ENCODE measurements at regions not wholly inside any gene's neighbourhood (a gene's known extent, or its start where the extent isn't known, plus 50 kb on each side); places are given as distances from the start of the nearest gene placed in this dataset.

DNA sequence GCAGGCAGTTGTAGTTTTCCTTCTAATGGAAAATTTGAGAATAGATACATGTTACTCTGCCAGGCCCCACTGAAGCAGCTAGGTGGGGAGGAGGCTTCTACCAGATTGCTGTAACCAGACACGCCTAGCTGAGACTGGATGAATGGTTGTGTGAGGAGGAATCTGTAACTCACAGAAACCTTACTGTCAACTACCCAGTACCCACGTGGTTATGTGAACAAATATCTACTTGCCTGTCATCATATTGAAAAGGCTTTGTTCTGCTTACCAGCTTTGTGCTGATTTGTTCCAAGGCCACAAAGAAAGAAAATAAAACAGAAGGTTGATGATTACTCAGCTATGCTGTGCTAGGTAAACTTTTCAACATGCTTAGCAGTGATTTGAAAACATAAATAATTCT, 167.2 kb downstream of the CAPZA3 start:
- no peak for DNase-seq

DNA sequence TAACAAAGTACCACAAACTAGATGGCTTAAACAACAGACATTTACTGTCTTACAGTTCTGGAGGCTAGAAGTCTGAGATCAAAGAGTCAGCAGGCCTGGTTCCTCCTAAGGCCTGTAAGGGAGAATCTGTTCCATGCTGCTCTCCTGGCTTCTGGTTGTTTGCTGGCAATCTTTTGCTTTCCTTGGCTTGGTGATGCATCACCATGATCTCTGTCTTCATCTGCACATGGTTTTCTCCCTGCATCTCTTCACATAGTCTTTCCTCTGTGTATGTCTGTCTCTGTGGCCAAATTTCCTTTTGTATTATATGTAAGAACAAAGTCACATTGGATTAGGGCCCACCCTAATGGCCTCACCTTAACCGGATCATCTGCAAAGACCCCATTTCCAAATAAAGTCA, 168.5 kb downstream of the CAPZA3 start:
- no peak for DNase-seq

DNA sequence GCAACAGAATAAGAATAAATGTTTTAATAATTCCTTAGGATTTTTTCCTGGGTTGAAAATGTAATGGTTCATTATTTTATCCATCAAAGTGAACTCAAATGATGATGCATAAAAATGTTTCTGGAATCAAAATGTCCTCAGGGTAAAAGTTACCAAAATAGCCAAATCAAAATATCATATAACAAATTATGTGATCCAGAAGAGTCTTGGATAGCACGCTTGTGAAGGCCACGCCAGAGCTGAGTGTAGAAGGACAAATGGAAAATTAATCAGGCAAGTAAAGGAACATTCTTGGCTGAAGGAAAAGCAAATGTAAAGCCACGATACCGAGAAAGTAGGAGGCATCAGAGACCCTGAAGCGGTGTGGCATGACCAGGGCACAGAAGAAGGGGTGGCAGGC, 169.2 kb downstream of the CAPZA3 start:
- DNase-seq: no peak

- DNase-seq: no peak
Observed at GRCh38 chr12:18907728-18908127, 169.8 kb downstream of the CAPZA3 start.

DNA sequence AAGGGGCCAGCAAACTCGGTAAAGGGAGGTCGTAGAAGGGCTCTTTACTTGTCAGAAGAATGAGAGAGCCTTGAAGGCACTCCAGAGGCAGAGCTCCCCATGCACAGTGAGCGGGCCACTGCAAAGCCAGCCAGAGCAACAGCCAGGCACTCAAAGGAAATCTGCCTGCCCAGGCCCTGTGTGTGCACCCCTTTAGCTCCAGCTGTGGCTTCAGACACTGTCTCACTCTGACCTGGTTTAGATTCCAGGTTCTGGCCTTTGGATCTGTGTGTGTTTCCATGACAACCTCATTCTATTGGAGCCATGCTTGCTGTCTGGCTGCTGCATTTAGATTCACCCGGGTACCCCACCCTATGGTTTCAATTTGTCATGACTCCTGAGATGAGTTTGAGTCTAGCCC, 170.3 kb downstream of the CAPZA3 start:
- DNase-seq: no peak

- DNase-seq: no peak
Observed at GRCh38 chr12:18919871-18920511, 182.1 kb downstream of the CAPZA3 start.

GRCh38 chr12:18922851-18923250, 184.9 kb downstream of the CAPZA3 start:
- DNase-seq: no peak

DNA sequence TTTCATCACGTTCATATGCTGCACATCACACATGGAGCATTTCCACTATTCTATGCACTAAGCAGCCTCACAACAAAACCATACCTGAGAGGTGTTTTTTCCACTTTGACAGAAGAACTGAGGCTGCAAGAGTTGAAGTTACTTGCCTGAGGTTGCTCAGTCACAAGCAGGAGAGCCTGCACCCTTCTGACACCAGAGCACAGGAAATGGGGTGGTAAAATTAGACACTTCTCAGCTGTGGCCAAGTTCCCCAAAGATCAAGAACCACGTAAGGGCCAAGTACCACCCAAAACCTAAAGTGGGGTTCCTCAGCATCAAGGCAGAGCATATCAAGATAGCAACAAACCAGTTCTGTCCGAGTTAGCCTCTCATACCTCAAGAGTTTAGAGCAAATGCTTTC, 185.8 kb downstream of the CAPZA3 start:
- no peak for DNase-seq

DNA sequence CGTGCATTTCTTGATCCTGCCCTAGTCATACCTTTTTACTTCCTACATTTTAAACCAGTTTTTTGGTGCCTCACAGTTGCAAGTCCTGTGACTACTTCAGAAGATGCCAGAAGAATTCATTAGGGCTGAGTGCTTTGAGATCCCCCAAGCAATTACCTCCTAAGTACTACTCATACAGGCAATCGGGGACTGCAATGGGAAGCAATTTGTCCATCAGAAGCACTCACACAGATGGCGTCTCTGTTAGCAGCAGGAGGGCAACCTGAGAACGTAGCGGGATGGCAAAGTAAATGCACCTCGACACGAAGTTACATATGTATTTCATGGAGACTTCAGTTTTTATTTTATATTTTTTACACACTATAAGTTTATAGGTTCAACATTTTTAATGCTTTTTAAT, 188.3 kb downstream of the CAPZA3 start:
- DNase-seq: no peak

DNA sequence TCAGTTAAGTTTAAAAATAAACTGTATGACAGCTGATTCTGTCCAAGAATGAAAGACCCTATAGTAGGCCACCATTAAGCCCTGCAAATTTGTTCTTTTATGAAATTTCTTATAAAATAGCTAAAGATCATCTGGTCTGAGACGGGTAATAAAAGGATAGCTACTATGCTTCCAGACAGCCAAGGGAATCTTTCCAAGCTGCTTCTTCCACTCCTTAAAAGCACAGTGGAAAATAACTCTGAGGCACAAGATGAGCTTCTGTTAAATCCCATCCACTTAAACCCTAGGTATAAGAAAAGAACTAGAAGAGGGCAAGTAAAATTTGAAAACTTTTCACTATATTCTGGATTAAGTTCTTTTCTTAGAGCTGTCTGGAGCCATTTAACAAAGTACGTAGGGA, 194.3 kb downstream of the CAPZA3 start:
- no peak for DNase-seq

DNA sequence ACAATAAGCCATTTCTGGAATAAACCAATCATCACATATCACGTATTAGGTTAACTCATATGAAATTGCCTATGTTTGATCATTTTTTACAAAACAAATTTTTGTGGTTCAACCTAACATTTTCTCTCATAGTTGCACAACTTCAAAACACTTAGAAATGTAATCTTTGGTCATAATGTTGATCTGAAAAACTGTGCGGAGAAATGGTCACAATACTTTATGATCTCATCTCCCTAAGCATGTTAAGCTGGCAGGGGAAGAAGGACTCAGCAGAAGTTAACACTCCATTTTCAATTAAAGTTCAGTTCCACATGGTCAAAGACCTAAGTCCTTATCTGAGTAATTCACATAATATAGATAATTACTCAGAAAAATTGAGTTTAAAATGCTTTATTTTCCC, 194.8 kb downstream of the CAPZA3 start:
- DNase-seq: no peak

GRCh38 chr12:18935371-18935965, 194.1 kb upstream of the PLEKHA5 start:
- DNase-seq: no peak

DNA sequence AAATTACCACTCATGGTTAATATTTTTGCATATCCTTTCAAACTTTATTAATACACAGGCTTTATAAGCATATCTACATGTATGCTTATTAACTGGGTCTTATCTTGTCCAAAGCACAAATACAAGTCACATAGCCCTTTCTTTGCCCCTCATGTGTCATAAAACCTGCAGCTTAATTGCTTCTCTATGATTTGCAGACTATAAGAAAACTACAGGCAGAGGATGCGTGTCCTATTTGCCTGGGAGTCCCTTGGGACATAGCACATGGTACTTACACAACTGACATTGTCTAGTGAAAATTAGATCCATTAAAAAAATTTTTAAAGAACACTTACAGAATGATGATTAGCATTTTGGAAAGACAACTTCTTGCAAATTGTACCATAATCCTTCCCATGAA, 190.5 kb upstream of the PLEKHA5 start:
- no peak for DNase-seq

- no peak for DNase-seq
Observed at GRCh38 chr12:18942669-18943068, 186.9 kb upstream of the PLEKHA5 start.

DNA sequence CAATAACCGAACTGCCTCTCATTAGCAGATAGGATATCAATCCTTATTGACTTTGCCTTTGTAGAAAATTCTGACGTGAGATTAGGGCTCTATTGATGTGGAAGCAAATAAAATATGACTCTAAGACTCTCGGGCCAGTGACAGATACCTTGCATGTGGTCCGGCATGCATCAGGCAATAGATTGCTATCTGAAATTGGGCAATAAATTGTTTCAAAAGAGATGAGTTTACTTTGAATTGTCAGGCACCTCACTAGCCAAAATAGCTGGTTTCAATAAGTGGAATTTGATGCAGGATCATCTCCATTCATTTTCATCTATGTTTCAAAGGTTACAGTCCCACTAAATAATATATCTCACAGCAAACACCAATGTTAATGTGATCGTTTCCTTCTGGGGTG, 186.3 kb upstream of the PLEKHA5 start:
- no peak for DNase-seq

DNA sequence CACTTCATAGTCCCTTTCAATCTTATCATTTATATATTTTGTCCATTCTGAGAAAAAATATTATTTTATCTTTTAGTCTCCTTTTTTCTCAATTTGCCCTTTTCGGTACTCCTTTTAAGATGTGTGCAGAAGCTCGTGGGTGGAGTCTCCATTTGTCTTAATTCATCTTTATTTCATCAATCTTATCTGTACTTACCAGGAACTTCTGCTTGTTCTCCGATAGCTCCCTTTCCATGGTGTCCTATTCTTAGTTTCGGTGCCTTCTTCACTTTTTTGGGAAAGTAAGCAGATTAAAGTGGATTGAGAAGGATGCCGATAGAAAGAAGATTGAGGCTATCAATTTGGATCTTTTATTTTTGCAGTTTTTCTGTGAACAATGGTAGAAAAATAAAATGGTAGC, 183.4 kb upstream of the PLEKHA5 start:
- DNase-seq: no peak

- DNase-seq: no peak
Observed at GRCh38 chr12:18951218-18951617, 178.3 kb upstream of the PLEKHA5 start.

DNA sequence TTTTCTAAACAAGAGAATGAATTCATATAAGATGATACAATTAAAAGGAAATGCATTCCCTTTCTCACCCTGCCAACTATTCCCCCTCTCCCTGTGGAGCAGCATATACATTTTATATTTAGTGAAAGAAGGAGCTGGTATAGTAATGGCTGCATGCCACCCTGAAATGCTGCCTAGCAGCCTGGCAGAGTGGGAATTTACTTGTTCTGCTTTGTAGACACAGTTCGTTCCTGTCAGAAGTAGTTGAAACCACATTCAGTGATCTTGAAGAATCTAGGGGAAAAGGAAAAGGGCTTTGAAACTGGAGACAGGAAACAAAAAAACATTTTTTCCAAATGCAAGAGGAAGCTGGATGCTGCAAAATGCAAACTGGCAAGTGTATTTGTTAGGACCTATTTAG, 176.0 kb upstream of the PLEKHA5 start:
- no peak for DNase-seq

- DNase-seq: no peak
Observed at GRCh38 chr12:18955594-18955993, 173.9 kb upstream of the PLEKHA5 start.

DNA sequence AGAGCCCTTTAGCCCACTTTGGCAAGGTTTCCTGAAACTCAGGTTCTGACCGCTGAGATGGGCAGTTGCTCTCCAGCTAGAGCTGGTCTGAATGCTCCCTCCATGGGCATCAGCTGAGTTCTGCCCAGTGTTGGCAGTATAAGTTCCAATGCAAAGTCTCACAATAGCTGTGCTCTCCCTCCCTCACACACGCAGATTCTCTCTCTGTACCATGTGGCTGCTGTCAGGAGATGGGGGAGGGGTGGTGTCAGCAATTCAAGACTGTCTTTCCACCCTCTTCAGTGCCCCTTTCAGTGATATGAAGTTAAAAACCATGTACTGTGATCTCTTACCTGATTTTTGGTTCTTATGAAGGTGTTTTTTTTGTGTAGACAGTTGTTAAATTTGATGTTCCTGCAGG, 164.3 kb upstream of the PLEKHA5 start:
- no peak for DNase-seq

DNA sequence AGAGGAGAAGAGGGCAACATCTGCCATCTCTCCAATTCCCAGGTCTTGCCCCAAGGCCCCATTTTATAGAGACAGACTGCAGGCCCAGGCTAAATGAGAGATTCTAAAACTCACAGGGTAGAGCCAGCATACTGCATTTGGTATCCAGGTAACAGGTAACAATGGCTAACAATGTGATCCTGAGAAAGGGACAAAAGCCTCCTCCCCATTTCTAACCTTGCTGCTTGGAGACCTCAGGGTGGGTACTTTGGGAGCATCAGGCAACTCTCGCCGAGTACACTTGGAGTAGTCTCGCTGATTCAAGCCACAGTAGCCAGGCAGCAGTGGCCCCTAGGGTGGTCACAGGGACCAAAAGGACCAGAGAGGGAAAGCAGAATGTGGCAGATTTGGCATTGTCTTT, 162.6 kb upstream of the PLEKHA5 start:
- no peak for DNase-seq

DNA sequence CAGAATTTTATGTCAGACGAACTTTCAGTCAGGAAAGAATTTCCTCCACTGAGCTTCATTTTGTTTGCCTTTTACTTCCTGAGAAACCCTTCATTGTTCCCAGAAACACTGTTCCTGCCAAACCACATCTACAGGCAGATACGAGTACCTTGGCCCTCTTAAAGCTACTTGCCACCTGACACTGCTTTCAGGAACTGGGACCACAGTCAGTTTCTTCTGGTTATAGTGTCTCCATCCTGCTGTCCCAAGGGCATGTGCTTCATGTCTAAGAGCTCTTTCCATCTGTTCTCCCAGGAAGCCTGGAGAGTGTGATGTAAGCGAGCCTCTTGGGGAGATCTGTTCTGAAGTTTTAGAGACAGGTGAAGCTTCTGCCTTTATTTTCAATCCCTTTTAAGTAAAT, 161.7 kb upstream of the PLEKHA5 start:
- DNase-seq: no peak

GRCh38 chr12:18969512-18969911, 160.0 kb upstream of the PLEKHA5 start:
- no peak for DNase-seq

GRCh38 chr12:18970603-18971002, 158.9 kb upstream of the PLEKHA5 start:
- DNase-seq: no peak

DNA sequence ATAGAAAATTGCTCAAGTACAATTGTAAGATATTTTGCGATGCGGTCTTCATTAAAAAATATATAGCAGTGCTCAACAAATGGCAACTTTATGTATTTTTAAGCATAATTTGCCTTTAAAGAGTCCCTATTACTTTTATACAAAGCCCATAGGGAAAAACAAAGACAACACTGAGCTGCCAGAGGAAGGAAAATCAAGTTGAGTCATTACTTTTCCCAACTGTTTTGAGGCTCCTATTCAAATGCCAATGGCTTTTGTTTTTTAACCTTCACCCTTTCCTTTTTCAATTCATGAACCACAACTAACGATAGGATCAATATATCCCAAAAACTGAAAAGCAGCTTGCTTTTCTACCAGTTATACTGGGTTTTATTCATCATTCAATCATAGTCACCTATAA, 157.6 kb upstream of the PLEKHA5 start:
- DNase-seq: no peak
